SK-N-SH treated with all-trans-retinoic acid at 6 μM for 48 hours (cell line): ENCODE measurements at regions not wholly inside any gene's neighbourhood (a gene's known extent, or its start where the extent isn't known, plus 50 kb on each side); places are given as distances from the start of the nearest gene placed in this dataset.

ENCODE experiments used
- ARNTL ChIP-seq: fragments of 450-650 bp; formaldehyde crosslinking; IDR thresholded peaks from 2 replicates; pipeline ENCODE4 v1.5.0; 2020; ENCODE audit warnings: low read depth, mild to moderate bottlenecking, moderate library complexity, borderline replicate concordance
- BACH2 ChIP-seq: fragments of 250-450 bp; sonication (Bioruptor Pico); IDR thresholded peaks from 2 replicates; pipeline ENCODE4 v1.9.0; 2021; ENCODE audit warnings: mild to moderate bottlenecking, borderline replicate concordance
- CREB5 ChIP-seq: fragments of 250-450 bp; sonication (Bioruptor Pico); IDR thresholded peaks from 2 replicates; pipeline ENCODE4 v1.5.1; 2020; ENCODE audit warnings: low read depth, mild to moderate bottlenecking, moderate library complexity
- CSDC2 ChIP-seq: fragments of 250-450 bp; sonication (Bioruptor Pico); IDR thresholded peaks from 2 replicates; pipeline ENCODE4 v1.5.0; 2020; ENCODE audit warnings: mild to moderate bottlenecking, moderate library complexity
- CSRNP3 ChIP-seq: fragments of 250-450 bp; sonication (Bioruptor Pico); IDR thresholded peaks from 2 replicates; pipeline ENCODE4 v1.5.1; 2021; ENCODE audit warnings: mild to moderate bottlenecking, moderate library complexity
- GLIS3 ChIP-seq: fragments of 250-450 bp; sonication (Bioruptor Pico); IDR thresholded peaks from 2 replicates; pipeline ENCODE4 v1.5.0; 2020; ENCODE audit warnings: mild to moderate bottlenecking, moderate library complexity
- ISL1 ChIP-seq: fragments of 250-450 bp; sonication (Bioruptor Pico); IDR thresholded peaks from 2 replicates; pipeline ENCODE4 v2.1.2; 2022; ENCODE audit warnings: mild to moderate bottlenecking, moderate library complexity
- PATZ1 ChIP-seq: fragments of 250-450 bp; sonication (Bioruptor Pico); IDR thresholded peaks from 2 replicates; pipeline ENCODE4 v1.8.0; 2020; ENCODE audit warnings: mild to moderate bottlenecking, moderate library complexity, borderline replicate concordance
- RARB ChIP-seq: fragments of 250-450 bp; sonication (Bioruptor Pico); IDR thresholded peaks from 2 replicates; pipeline ENCODE4 v1.8.0; 2021; ENCODE audit warnings: mild to moderate bottlenecking, moderate library complexity
- ZFP3 ChIP-seq: fragments of 250-450 bp; sonication (Bioruptor Pico); IDR thresholded peaks from 2 replicates; pipeline ENCODE4 v1.5.0; 2020; ENCODE audit warnings: mild to moderate bottlenecking, moderate library complexity
- ZFP30 ChIP-seq: fragments of 450-650 bp; formaldehyde crosslinking; IDR thresholded peaks from 2 replicates; pipeline ENCODE4 v1.5.0; 2022; ENCODE audit warnings: mild to moderate bottlenecking, moderate library complexity
- TF ChIP-seq, protein P1 (sequence below): fragments of 250-450 bp; sonication (Bioruptor Pico); IDR thresholded peaks from 2 replicates; pipeline ENCODE4 v1.5.0; 2020; ENCODE audit warnings: mild to moderate bottlenecking, moderate library complexity

- TF ChIP-seq CSDC2 (no peak), ZFP3 (no peak), RARB (CRISPR knock-in tag) (no peak), CREB5 (CRISPR knock-in tag) (no peak), CSRNP3 (CRISPR knock-in tag) (no peak), BACH2 (CRISPR knock-in tag) (no peak), ZFP30 (CRISPR knock-in tag) (no peak), PATZ1 (no peak), ARNTL (CRISPR knock-in tag) (no peak), ISL1 (CRISPR knock-in tag) (no peak), GLIS3 (CRISPR knock-in tag) (no peak)
- TF ChIP-seq, protein P1, sequence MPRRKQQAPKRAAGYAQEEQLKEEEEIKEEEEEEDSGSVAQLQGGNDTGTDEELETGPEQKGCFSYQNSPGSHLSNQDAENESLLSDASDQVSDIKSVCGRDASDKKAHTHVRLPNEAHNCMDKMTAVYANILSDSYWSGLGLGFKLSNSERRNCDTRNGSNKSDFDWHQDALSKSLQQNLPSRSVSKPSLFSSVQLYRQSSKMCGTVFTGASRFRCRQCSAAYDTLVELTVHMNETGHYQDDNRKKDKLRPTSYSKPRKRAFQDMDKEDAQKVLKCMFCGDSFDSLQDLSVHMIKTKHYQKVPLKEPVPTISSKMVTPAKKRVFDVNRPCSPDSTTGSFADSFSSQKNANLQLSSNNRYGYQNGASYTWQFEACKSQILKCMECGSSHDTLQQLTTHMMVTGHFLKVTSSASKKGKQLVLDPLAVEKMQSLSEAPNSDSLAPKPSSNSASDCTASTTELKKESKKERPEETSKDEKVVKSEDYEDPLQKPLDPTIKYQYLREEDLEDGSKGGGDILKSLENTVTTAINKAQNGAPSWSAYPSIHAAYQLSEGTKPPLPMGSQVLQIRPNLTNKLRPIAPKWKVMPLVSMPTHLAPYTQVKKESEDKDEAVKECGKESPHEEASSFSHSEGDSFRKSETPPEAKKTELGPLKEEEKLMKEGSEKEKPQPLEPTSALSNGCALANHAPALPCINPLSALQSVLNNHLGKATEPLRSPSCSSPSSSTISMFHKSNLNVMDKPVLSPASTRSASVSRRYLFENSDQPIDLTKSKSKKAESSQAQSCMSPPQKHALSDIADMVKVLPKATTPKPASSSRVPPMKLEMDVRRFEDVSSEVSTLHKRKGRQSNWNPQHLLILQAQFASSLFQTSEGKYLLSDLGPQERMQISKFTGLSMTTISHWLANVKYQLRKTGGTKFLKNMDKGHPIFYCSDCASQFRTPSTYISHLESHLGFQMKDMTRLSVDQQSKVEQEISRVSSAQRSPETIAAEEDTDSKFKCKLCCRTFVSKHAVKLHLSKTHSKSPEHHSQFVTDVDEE (CRISPR knock-in tag) = no peak
Measured at GRCh38 chr7:68792351-68792750, 805.9 kb upstream of the AUTS2 start.
